ENCODE measurements at regions not wholly inside any gene's neighbourhood (a gene's known extent, or its start where the extent isn't known, plus 50 kb on each side); places are given as distances from the start of the nearest gene placed in this dataset.
"Not testable (repeated sequence)": the region's sequence is repeated elsewhere in the genome, so short reads cannot be mapped to it uniquely, and the experiment has no call there.

- Mint-ChIP-seq H3K9me3 (no peaks in the 10 kb centered on the region), H3K4me3 (no peak overlapping the region), H3K36me3 (no peaks in the 10 kb centered on the region), H3K4me1 (no peaks in the 10 kb centered on the region), H3K27me3 (no peaks in the 10 kb centered on the region), H3K27ac (no peak overlapping the region)
- no peak for DNase-seq
- POLR2A ChIA-PET: no interaction called here
- no peak for ATAC-seq (ENCODE audit: low read depth)
Measured at GRCh38 chr5:135776457-135776856, 58.0 kb upstream of the SLC25A48 start.

- ATAC-seq (ENCODE audit: low read depth) (no peak), DNase-seq (no peak)
- no peaks in the 10 kb centered on the region for H3K36me3 Mint-ChIP-seq
- no peaks in the 10 kb centered on the region for H3K27me3 Mint-ChIP-seq
- H3K27ac Mint-ChIP-seq: no peak overlapping the region
- no peak overlapping the region for H3K4me3 Mint-ChIP-seq
- POLR2A ChIA-PET: no interaction called here
- no peaks in the 10 kb centered on the region for H3K9me3 Mint-ChIP-seq
- H3K4me1 Mint-ChIP-seq: no peaks in the 10 kb centered on the region
Measured at GRCh38 chr5:135761746-135762145, 72.7 kb upstream of the SLC25A48 start.

GRCh38 chr5:135759149-135759784, 75.2 kb upstream of the SLC25A48 start:
- POLR2A ChIA-PET: no interaction called here
- Mint-ChIP-seq H3K36me3 (no peaks in the 10 kb centered on the region), H3K27me3 (no peaks in the 10 kb centered on the region), H3K4me1 (no peaks in the 10 kb centered on the region), H3K27ac (no peak overlapping the region), H3K9me3 (no peaks in the 10 kb centered on the region), H3K4me3 (no peak overlapping the region)
- no peak for ATAC-seq (ENCODE audit: low read depth)
- DNase-seq: no peak

- Mint-ChIP-seq H3K4me1 (no peaks in the 10 kb centered on the region), H3K27me3 (no peaks in the 10 kb centered on the region), H3K4me3 (no peak overlapping the region), H3K27ac (no peak overlapping the region), H3K36me3 (no peaks in the 10 kb centered on the region), H3K9me3 (no peaks in the 10 kb centered on the region)
- DNase-seq: no peak
- ATAC-seq (ENCODE audit: low read depth): no peak
- POLR2A ChIA-PET: no interaction called here
Measured at GRCh38 chr5:135753990-135754389, 80.5 kb upstream of the SLC25A48 start.

GRCh38 chr5:135750506-135750905, 84.0 kb upstream of the SLC25A48 start:
- Mint-ChIP-seq H3K27ac (no peak overlapping the region), H3K36me3 (no peaks in the 10 kb centered on the region), H3K9me3 (no peaks in the 10 kb centered on the region), H3K4me1 (no peaks in the 10 kb centered on the region), H3K4me3 (no peak overlapping the region), H3K27me3 (no peaks in the 10 kb centered on the region)
- ATAC-seq (ENCODE audit: low read depth): no peak
- POLR2A ChIA-PET: no interaction called here
- DNase-seq: no peak

GRCh38 chr5:135747824-135748223, 86.6 kb upstream of the SLC25A48 start:
- Mint-ChIP-seq H3K9me3 (peaks cover 3% of the 10 kb centered on the region), H3K36me3 (no peaks in the 10 kb centered on the region)

GRCh38 chr5:135745897-135746500, 88.5 kb upstream of the SLC25A48 start:
- no peak for ATAC-seq (ENCODE audit: low read depth)
- H3K4me1 Mint-ChIP-seq: no peaks in the 10 kb centered on the region
- POLR2A ChIA-PET: no interaction called here
- no peak for DNase-seq
- H3K4me3 Mint-ChIP-seq: no peak overlapping the region
- H3K36me3 Mint-ChIP-seq: no peaks in the 10 kb centered on the region
- peaks cover 3% of the 10 kb centered on the region for H3K9me3 Mint-ChIP-seq
- H3K27ac Mint-ChIP-seq: no peak overlapping the region
- H3K27me3 Mint-ChIP-seq: no peaks in the 10 kb centered on the region

More at GRCh38 chr5:135747824-135748223, 86.6 kb upstream of the SLC25A48 start:
- H3K27ac Mint-ChIP-seq: no peak overlapping the region
- no peak overlapping the region for H3K4me3 Mint-ChIP-seq
- H3K27me3 Mint-ChIP-seq: no peaks in the 10 kb centered on the region
- DNase-seq (no peak), ATAC-seq (ENCODE audit: low read depth) (no peak)
- POLR2A ChIA-PET: no interaction called here
- H3K4me1 Mint-ChIP-seq: no peaks in the 10 kb centered on the region

- Mint-ChIP-seq H3K36me3 (no peaks in the 10 kb centered on the region), H3K27ac (no peak overlapping the region), H3K9me3 (peaks cover 3% of the 10 kb centered on the region), H3K27me3 (no peaks in the 10 kb centered on the region), H3K4me3 (no peak overlapping the region), H3K4me1 (no peaks in the 10 kb centered on the region)
- no peak for ATAC-seq (ENCODE audit: low read depth)
- POLR2A ChIA-PET: no interaction called here
- DNase-seq: no peak
Measured at GRCh38 chr5:135743705-135744411, 90.6 kb upstream of the SLC25A48 start.

- H3K27ac Mint-ChIP-seq: no peak overlapping the region
- H3K4me1 Mint-ChIP-seq: no peaks in the 10 kb centered on the region
- POLR2A ChIA-PET: no interaction called here
- no peaks in the 10 kb centered on the region for H3K27me3 Mint-ChIP-seq
- no peaks in the 10 kb centered on the region for H3K36me3 Mint-ChIP-seq
- DNase-seq: no peak
- ATAC-seq (ENCODE audit: low read depth): no peak
- H3K9me3 Mint-ChIP-seq: peaks cover 3% of the 10 kb centered on the region
- H3K4me3 Mint-ChIP-seq: no peak overlapping the region
Measured at GRCh38 chr5:135743181-135743580, 91.3 kb upstream of the SLC25A48 start.

GRCh38 chr5:135742240-135742639, 92.2 kb upstream of the SLC25A48 start:
- H3K9me3 Mint-ChIP-seq; H3K27ac Mint-ChIP-seq; H3K27me3 Mint-ChIP-seq; H3K4me1 Mint-ChIP-seq; POLR2A ChIA-PET; DNase-seq; H3K4me3 Mint-ChIP-seq; H3K36me3 Mint-ChIP-seq; ATAC-seq (ENCODE audit: low read depth): not testable (repeated sequence)

- DNase-seq: no peak
- H3K27ac Mint-ChIP-seq: no peak overlapping the region
- no peak for ATAC-seq (ENCODE audit: low read depth)
- POLR2A ChIA-PET: no interaction called here
- no peaks in the 10 kb centered on the region for H3K36me3 Mint-ChIP-seq
- H3K4me3 Mint-ChIP-seq: no peak overlapping the region
- no peaks in the 10 kb centered on the region for H3K4me1 Mint-ChIP-seq
- H3K27me3 Mint-ChIP-seq: no peaks in the 10 kb centered on the region
- H3K9me3 Mint-ChIP-seq: peaks cover 3% of the 10 kb centered on the region
Measured at GRCh38 chr5:135741040-135741439, 93.4 kb upstream of the SLC25A48 start.

GRCh38 chr5:135740475-135740874, 94.0 kb upstream of the SLC25A48 start:
- Mint-ChIP-seq H3K4me3 (no peak overlapping the region), H3K36me3 (no peaks in the 10 kb centered on the region)

GRCh38 chr5:135739383-135739981, 95.0 kb upstream of the SLC25A48 start:
- peaks cover 3% of the 10 kb centered on the region for H3K9me3 Mint-ChIP-seq
- no peak overlapping the region for H3K4me3 Mint-ChIP-seq
- POLR2A ChIA-PET: no interaction called here

More at GRCh38 chr5:135740475-135740874, 94.0 kb upstream of the SLC25A48 start:
- H3K27ac Mint-ChIP-seq: no peak overlapping the region
- H3K27me3 Mint-ChIP-seq: no peaks in the 10 kb centered on the region
- H3K9me3 Mint-ChIP-seq: peaks cover 3% of the 10 kb centered on the region
- ATAC-seq (ENCODE audit: low read depth) (no peak), DNase-seq (no peak)
- H3K4me1 Mint-ChIP-seq: no peaks in the 10 kb centered on the region
- POLR2A ChIA-PET: no interaction called here

GRCh38 chr5:135738564-135738875, 95.9 kb upstream of the SLC25A48 start:
- no peaks in the 10 kb centered on the region for H3K36me3 Mint-ChIP-seq
- POLR2A ChIA-PET: no interaction called here
- ATAC-seq (ENCODE audit: low read depth): no peak
- no peak for DNase-seq
- no peaks in the 10 kb centered on the region for H3K27me3 Mint-ChIP-seq
- H3K9me3 Mint-ChIP-seq: no peaks in the 10 kb centered on the region
- no peak overlapping the region for H3K4me3 Mint-ChIP-seq
- H3K27ac Mint-ChIP-seq: no peak overlapping the region
- H3K4me1 Mint-ChIP-seq: no peaks in the 10 kb centered on the region

More at GRCh38 chr5:135739383-135739981, 95.0 kb upstream of the SLC25A48 start:
- Mint-ChIP-seq H3K36me3 (no peaks in the 10 kb centered on the region), H3K27me3 (no peaks in the 10 kb centered on the region), H3K27ac (no peak overlapping the region), H3K4me1 (no peaks in the 10 kb centered on the region)
- DNase-seq (no peak), ATAC-seq (ENCODE audit: low read depth) (no peak)

Measured in activated naive CD8-positive, alpha-beta T cell treated with anti-CD3 and anti-CD28 coated beads, Interleukin-2, amount 10 ng/mL, durations not matched to agents 7 days and 5 days (primary cell).